HG02884 (cell line): ENCODE measurements at regions not wholly inside any gene's neighbourhood (a gene's known extent, or its start where the extent isn't known, plus 50 kb on each side); places are given as distances from the start of the nearest gene placed in this dataset.
"Not testable (repeated sequence)": the region's sequence is repeated elsewhere in the genome, so short reads cannot be mapped to it uniquely, and the experiment has no call there.

Source experiments
- ATAC-seq: cut with Tn5 transposase; IDR thresholded peaks from one replicate; pipeline ENCODE4 v1.9.1; 2021; ENCODE audit warnings: mild to moderate bottlenecking, moderate library complexity; ENCODE audit not compliant: unreplicated experiment

- not testable (repeated sequence) for ATAC-seq
These were observed 252.8 kb upstream of the INTU start for GRCh38 chr4:127379948-127380347.

DNA sequence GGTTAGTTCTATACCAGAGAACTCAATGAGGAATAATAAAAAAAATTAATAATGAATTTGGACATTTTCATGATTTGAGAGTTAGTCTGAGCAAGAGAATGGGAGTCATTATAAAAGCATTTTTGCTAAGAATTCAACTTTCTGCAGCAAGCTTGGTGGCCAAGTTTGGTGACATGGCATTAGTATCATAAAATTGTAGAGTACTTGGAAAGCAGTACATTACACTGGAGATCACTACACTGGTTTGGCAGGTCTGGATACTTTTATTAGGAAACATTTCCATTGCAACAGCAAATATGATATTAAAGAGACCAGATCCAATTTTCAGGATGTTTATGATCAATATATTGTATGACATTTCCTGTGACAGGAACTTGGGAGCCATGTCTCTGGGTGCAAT, 249.1 kb upstream of the INTU start:
- no peak for ATAC-seq

GRCh38 chr4:127394516-127394915, 238.2 kb upstream of the INTU start:
- ATAC-seq, result no peak

DNA sequence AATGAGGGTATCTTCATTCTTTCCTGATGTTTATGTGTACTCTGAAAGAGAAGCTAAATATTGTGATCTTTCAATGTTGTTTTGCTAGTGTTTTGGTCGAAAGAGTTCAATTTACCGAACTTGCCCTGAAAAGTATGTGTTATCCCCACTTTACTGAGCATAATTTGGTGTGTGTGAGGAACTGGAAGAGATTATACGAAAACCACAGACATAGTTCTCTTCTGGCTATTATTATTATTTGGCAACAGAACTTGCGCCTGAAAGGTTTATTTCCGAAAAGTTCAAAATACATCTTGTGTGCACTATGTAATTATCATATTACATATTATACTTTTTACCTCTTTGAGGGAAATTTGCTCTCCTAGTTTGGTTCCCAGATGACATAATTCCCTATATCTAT, 232.5 kb upstream of the INTU start:
- no peak for ATAC-seq

DNA sequence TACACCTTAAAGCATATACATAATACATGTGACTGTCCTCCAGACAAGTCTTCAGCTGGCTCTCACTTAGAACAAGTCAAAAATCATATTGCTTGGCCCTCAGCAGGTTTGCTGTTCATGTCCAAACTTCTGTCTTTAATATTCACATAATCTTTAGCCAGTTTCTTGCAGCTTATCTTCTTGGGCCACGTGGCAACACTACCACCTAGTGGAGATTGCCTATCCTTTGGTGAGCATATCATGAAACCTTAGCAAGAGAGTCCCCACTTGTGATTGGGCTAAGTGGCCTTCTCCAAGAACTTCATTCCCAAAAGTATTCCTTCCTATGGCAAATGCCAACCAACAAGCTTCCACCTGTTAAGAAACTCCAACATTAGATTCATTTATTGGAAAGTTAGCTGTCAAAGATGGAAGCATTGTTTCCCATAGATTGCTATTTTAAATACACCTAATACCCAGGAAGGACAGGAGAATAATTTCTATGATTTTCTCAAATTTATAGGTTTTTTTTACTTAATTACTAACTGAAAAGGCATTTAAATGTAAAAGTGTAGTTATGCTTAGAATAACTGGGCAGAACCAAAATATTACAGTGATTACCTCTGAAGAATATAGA, 231.9 kb upstream of the INTU start:
- peak; percentile 94 for ATAC-seq

- no peak for ATAC-seq
These were observed 229.2 kb upstream of the INTU start for GRCh38 chr4:127403471-127404084.

GRCh38 chr4:127406187-127406586, 226.6 kb upstream of the INTU start:
- ATAC-seq, result no peak

GRCh38 chr4:127407572-127407971, 225.2 kb upstream of the INTU start:
- ATAC-seq, result not testable (repeated sequence)

DNA sequence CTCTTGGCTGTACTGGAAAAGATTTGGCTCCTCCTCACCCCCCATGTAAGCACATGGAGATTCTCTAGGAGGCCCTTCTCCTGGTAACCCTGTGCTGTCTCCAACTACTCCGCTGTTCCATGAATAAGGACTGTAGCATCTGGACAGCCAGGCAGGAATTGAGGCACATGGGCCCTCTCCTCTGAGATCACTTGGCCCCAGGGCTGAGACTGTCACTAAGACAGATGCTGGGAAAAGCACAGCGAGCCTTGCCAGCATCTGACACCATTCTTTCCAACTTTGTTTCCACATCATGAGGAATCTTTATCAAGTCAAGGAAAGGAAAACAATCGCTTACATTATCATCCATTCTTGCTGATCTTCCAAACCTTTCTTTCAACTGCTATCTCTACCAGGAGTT, 222.6 kb upstream of the INTU start:
- no peak for ATAC-seq

GRCh38 chr4:127410644-127411043, 222.1 kb upstream of the INTU start:
- no peak for ATAC-seq

- ATAC-seq, result no peak
These were observed 217.7 kb upstream of the INTU start for GRCh38 chr4:127414951-127415606.

- no peak for ATAC-seq
These were observed 216.6 kb upstream of the INTU start for GRCh38 chr4:127416115-127416514.

DNA sequence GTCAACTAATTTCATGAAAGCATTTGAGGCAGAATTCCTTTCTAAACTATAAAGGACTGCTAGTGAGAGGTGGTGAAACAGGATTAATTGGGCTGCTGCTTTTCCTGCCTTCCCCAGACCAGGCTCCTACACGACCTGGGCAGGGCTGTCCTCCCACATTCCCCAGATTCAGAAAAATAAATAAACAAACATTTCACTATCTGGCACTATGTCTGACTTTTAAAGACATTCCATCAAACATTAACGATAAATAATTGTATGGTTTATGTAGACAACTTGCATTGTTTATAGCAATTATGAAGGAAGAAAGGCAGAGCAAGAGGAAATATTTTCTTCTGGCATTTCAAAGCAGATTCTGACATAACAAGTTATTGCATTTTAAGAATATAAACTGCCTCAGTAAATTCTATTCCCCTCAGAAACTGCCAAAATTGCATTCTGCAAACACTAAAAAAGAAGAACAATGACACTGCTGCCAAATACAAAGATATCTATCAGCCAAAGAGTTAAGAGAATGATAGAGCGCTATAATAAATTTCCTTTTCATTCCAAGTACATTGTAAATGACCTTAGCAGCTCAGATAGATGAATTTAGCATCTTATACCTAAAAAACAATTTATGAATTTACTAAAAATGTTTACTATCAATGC, 214.7 kb upstream of the INTU start:
- ATAC-seq, result no peak

DNA sequence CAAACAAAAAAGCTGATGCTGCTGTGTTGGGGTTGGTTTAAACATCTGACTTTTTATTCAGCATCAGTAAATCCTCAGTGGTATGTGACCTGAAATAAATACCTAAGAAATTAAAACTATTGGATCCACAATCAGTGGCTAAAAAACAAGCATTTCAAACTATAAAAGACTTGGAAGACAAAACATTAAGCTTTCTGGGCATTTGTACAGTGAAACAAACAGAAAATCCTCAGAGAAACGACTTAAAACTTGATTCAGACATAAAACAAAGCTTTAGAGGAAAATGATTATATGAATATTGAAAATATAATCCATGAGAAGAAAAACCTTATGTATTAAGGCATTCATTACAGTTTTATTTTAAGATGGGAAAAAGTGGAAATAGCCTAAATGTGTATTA, 213.3 kb upstream of the INTU start:
- ATAC-seq, result no peak

DNA sequence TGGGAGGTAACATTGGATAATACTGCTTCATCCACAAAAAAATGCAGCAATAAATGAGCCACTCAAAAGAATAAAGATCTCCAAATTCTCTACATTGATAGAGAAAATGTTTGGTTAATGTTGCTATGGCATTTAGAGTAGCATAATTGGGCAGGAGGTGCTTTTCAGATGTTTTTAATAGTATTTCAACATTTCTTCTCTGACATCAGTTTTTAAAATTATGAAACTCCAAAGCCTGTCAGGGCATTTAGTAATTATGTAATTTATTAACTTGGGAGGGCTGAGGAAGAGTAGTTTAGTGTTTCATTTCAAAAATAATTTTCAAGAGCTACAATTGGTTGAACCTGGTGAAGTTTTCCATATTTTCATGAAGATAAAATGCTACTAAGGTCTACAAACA, 211.3 kb upstream of the INTU start:
- no peak for ATAC-seq

DNA sequence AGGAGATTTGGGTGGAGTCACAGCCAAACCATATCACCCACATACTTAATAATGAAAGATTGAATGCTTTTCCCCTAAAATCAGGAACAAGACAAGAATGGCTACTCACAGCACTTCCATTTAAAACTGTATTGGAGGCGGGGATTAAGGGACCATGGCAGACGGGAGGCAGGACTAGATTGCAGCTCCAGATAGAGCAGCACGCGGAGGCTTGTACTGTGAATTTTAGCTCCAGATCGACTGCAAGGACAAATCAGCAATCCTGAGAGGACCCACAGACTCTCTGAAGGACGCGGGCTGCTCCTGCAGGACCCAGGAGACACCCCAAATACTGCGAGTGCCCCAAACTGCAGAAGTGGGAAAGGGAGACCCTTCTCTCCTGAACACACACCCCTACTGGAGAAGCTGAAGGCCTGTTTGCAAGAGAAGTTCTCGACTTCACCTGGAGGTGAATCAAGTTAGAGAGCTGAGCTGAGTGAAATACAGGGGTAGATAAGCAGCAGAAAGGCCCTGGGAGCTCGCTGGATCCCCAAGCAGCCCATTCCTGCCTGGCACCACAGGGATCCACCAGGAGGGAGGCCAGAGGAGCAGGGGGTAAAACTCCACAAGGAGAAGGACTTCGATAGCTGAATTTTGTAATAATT, 207.4 kb upstream of the INTU start:
- no peak for ATAC-seq

- ATAC-seq, result no peak
These were observed 206.9 kb upstream of the INTU start for GRCh38 chr4:127425851-127426250.

- no peak for ATAC-seq
These were observed 191.2 kb upstream of the INTU start for GRCh38 chr4:127441571-127441970.

DNA sequence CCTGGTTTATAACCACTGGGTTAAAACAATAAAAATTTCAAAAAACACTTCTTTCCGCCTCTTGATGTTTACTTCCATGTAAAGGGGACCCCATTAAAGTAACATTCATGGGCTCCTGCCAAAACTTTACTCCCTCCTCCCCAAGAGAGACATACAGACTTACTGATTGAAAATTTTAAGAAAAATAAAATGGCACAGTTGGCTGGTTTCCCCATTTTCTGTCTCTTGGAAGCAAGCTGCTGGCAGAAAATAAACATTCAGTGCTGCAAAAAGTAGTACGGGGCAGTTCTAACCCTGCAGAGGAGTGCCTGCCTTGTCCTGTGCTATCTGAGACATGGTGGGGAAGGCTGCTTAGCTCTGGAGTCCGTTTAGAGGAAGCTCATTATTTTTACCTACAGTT, 187.3 kb upstream of the INTU start:
- no peak for ATAC-seq

- ATAC-seq, result no peak
These were observed 186.3 kb upstream of the INTU start for GRCh38 chr4:127446427-127446885.

DNA sequence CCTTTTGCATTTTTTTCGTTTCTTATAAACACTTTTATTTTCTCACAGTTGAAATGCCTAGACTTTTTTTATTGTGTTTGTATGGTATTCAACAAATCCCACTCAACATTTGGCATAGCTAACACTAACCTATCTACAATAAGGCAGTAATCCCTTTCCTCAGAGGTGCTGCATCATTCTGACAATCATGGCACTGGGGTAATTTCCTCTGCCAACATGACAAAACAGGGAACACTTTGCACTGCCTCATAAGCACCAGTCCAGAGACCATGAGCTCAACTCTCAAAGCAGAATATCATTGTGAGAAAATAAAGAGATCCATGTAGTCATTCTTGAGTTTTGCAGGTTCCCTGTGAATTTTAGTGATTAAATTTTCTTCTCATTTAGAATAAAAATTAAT, 183.8 kb upstream of the INTU start:
- no peak for ATAC-seq
